H1 (cell line): ENCODE measurements at regions not wholly inside any gene's neighbourhood (a gene's known extent, or its start where the extent isn't known, plus 50 kb on each side); places are given as distances from the start of the nearest gene placed in this dataset.

ENCODE experiments used
- CHD7 ChIP-seq: fragments of 300-600 bp; sonication (generic); IDR thresholded peaks from 2 replicates; pipeline ENCODE4 v1.7.1; 2012; ENCODE audit warnings: low read length, moderate library complexity, mild to moderate bottlenecking, inconsistent platforms; ENCODE audit not compliant: insufficient replicate concordance
- CREB1 ChIP-seq: IDR thresholded peaks from 2 replicates; pipeline ENCODE4 v1.6.1; 2012; ENCODE audit warnings: inconsistent platforms
- SIRT6 ChIP-seq: IDR thresholded peaks from one replicate; pipeline ENCODE4 v1.7.1; 2012; ENCODE audit warnings: low read length, inconsistent platforms
- TF ChIP-seq, protein P1 (sequence below): IDR thresholded peaks from 2 replicates; pipeline ENCODE4 v1.6.1; 2011; ENCODE audit warnings: low read length, improper control_type of control experiment

GRCh38 chr2:7264791-7265190, 347.6 kb downstream of the RNF144A start (continued):
- no peak for TF ChIP-seq CHD7
- TF ChIP-seq CREB1: no peak
- no peak for TF ChIP-seq SIRT6
- TF ChIP-seq, protein P1, sequence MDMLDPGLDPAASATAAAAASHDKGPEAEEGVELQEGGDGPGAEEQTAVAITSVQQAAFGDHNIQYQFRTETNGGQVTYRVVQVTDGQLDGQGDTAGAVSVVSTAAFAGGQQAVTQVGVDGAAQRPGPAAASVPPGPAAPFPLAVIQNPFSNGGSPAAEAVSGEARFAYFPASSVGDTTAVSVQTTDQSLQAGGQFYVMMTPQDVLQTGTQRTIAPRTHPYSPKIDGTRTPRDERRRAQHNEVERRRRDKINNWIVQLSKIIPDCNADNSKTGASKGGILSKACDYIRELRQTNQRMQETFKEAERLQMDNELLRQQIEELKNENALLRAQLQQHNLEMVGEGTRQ: no peak
